Gastroesophageal sphincter (tissue), 3 donors: ENCODE measurements at regions not wholly inside any gene's neighbourhood (a gene's known extent, or its start where the extent isn't known, plus 50 kb on each side); places are given as distances from the start of the nearest gene placed in this dataset.
A peak's percentile ranks its signal among the peaks of the same experiment; 100 is the strongest.

ENCODE experiments used
- CTCF ChIP-seq, 4 experiments: fragments of 200-600 bp in 2 of 4; fragments of 450-650 bp in 2 of 4; sonication (generic) in 1 of 4; IDR thresholded peaks; one replicate each; pipeline ENCODE4 v1.5.1; 2017 to 2019; ENCODE audit warnings: antibody characterized with exemption in 4 of 4, mild to moderate bottlenecking in 2 of 4, moderate library complexity in 2 of 4
- EP300 ChIP-seq: sonication (generic); formaldehyde crosslinking; IDR thresholded peaks from one replicate; pipeline ENCODE4 v1.6.1; 2017; ENCODE audit warnings: antibody characterized with exemption, mild to moderate bottlenecking
- POLR2A ChIP-seq, 2 donors: fragments of 450-650 bp; IDR thresholded peaks; one replicate each; pipeline ENCODE4 v1.6.1; 2017; ENCODE audit warnings: antibody characterized with exemption in 2 of 2, mild to moderate bottlenecking in 2 of 2, moderate library complexity in 1 of 2
- POLR2AphosphoS5 ChIP-seq: sonication (generic); formaldehyde crosslinking; IDR thresholded peaks from one replicate; pipeline ENCODE4 v1.6.1; 2017; ENCODE audit warnings: antibody characterized with exemption

GRCh38 chr1:19582318-19582717, 61.8 kb upstream of the NBL1 start:
- TF ChIP-seq CTCF (IDR thresholded peaks at IDR 0.05) (peak in 3 of 4 experiments; percentile 18 to 61 (median 31)), POLR2AphosphoS5 (no peak), EP300 (no peak), POLR2A (IDR thresholded peaks at IDR 0.05) (no peak)
